ENCODE measurements at regions not wholly inside any gene's neighbourhood (a gene's known extent, or its start where the extent isn't known, plus 50 kb on each side); places are given as distances from the start of the nearest gene placed in this dataset.

DNA sequence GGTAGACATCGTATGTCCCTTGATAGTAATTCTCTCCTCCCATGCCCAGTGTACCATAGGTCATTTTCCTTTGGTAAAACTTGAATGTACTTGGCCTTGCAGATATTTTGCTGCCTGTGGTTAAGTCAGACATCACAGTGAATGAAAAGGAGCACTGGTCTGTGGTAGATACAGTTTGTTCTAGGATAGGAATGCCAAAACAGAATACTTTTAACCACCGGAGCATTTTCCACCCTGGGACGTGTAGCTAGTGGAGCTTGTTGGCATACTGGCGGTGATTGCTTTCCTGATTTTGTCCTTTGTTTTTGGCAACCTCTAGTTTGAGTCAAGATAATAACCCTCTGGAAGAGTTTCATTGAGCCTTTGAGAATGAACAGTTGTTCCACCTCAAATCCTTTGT lies 92.0 kb upstream of the BMPER start:
- DNase-seq (ENCODE audit: low read depth) = peak; percentile 22

DNA sequence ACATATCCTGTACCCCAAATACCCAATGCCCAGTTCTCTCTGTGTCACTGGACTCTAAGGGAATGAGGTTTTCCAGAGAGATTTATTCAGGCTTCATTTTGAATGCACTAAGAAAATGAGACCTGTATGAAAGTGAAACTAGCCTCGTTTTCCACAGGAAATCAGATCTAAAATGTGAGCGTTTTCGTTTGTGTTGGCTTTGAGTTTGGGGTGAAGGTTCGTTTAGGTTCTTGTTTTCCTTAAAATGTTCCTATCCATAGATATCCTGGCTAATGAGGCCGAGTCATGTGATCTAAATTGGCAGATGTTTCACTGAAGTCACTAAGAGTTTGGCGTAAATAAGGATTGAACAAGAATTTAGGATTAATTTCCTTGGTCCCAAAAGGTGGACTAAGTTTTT lies 90.9 kb upstream of the BMPER start:
- peak; percentile 26 for DNase-seq (ENCODE audit: low read depth)

DNA sequence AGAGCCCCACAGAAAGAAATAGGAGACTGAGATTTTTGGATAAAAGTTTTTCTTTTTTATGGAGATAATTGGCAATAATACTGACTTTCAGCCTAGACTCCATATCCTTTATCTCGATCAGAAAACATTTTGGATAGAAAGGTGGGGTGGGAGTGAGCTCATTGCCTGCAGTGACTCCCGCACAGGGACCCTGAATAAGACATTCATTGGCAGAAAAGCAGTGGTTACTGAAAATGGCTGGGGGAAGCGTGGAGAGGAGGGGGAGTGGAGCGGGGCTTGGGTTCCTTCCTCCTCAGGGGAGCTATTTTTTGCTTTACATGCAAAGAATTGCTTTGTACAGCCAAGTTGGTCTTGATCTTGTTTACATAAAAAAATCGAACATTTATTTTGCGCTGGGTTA lies 90.4 kb upstream of the BMPER start:
- DNase-seq (ENCODE audit: low read depth) = no peak

DNA sequence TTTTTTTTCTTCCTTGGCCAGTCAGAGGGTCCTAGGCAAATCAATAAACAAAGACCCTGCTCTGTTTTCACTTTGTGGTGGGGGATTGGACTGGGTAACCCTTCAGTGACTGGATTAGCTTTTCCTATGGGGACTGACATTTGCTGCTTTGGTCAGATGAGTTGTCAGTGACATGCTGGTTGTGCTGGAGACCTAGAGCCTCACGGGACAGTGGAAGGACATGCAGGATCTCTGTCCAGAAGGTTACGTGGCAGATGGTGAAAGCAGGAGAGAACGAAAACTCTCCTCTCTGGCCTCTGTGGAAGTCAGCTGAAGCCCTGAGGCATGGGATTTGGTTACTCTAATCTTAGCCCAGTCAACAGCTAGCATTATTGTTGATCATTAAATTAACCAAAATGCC lies 90.0 kb upstream of the BMPER start:
- DNase-seq (ENCODE audit: low read depth) = no peak

DNA sequence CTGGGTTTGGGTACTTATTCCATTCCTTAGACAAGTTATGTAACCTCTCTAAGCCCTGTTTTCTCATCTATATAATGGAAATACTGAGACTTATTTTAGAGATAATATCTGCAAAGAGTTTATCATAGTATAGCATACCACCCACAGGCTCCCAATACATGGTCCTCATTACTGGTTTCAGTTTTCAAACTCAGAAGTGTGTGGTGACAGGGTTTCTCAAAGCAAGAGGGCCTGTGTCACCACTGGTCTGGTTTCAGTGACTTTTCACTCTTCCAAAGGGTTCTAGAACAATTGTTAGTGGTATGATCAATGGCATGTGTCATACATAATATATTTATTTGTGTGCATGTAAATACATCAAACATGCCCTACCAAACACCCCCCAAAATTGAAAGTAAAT lies 89.2 kb upstream of the BMPER start:
- DNase-seq (ENCODE audit: low read depth) = no peak

DNA sequence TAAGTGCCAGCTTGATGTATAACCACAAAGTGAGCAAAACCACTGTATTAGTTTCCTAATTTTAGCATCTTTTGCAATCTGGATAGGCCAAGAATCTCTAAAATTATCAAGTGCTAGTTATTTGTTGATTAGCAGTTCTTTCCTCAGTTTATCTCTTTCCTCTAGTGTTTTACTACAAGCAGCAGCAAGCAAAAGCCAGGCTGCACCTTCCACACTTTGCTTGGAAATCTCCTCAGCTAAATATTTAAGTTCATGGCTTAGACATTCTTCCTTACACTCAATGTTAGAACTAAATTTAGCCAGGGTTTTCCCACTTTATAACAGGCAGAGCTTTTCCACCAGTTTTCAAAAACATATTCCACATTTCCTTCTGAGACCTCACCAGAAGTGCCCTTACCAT lies 85.7 kb upstream of the BMPER start:
- DNase-seq (ENCODE audit: low read depth) = no peak

DNA sequence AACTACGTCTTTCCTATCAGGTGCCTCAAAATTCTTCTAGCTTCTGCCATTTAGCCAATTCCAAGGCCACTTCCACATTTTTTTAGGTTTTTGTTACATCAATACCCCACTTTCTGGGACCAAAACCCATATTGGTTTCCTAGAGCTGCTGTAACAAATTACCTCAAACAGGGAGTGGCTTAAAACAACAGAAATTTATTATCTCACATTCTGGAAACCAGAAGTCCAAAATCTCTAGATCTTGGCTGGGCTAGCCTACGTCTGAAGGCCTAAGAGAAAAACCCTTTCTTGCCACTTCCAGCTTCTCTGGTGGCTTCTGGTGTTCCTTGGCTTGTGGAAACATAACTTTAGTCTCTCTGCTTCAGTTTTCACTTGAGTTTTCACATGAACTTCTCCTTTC lies 85.1 kb upstream of the BMPER start:
- no peak for DNase-seq (ENCODE audit: low read depth)

DNA sequence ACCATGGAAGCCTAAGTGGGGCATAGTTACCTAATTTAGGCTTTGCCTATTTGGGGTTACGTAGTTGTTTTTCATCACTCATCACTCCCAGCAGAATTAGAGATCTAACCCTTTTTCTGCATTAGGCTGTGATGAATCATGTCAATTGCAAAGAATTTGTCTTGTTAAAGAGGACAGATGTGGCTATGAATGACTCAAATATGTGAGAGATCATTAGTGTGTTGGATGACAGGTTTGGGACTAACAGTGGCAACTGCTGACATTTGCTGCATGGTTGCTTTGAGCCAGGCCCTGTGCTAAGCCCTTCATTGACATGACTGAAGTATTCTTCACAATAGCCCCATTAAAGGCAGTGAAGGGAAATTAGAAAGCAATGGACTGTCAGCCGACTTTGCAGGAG lies 83.4 kb upstream of the BMPER start:
- DNase-seq (ENCODE audit: low read depth) = no peak

DNA sequence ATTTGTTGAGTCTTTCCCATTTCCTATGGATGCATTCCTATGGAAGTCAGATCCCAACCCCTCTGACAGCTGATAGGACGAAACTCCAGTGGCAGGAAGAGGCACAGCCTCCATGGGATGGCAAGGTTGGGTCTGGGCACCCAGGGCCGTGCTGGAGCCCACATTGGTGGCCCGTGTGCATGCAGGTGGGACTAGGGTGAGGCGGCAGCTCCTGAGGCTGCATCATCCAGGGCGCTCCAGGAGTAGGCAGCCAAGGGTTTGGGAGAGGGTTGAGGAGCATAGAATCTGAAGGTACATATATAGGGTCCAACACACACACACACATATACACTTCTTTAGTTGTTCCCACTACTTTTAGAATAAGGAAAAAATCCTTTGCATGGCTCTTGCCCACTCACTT lies 81.4 kb upstream of the BMPER start:
- no peak for DNase-seq (ENCODE audit: low read depth)

DNA sequence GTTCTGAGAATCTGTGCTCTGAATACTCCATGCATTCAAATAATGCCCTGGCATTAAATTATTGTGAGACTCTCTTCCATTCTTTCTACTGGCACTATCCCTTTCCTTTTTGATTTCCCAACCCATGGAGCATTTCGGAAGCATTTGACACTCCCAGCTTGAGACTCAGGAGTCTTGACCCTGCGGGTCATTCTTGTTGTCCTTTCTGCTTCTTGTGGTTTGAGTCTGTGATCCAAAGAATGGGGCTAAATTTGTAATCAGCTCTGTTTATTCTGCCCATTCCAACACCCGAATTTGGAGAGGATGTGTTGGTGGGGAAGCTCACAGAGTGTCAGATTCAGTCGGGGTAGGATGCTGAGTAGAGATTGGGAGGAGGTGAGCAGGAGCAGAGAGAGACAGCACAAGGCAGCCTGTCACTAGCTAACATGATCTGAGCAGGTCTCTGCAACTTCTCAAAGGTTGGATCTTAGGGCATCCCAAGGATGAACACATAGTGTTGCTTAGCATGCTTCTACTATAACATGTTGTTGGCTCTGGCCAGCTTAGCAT lies 80.4 kb upstream of the BMPER start:
- no peak for DNase-seq (ENCODE audit: low read depth)

DNA sequence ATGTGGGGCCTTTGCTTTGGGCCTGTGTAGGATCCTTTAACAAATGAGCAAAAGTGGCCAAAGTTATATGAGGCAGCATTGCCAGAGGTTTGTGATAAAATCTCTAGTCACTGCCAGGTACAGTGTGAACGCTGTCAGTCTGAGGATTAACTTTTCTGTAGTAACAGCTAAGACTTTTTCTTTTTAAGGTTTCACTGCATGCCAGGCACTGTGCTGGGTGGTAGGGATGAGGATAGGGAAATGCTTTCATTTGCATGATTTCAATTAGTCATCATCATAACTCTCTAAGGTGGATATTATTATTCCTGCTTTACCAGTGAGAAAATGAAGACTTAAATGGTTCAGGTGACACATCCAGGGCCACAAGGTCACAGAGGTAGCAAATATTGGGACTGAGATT lies 79.7 kb upstream of the BMPER start:
- DNase-seq (ENCODE audit: low read depth) = no peak

DNA sequence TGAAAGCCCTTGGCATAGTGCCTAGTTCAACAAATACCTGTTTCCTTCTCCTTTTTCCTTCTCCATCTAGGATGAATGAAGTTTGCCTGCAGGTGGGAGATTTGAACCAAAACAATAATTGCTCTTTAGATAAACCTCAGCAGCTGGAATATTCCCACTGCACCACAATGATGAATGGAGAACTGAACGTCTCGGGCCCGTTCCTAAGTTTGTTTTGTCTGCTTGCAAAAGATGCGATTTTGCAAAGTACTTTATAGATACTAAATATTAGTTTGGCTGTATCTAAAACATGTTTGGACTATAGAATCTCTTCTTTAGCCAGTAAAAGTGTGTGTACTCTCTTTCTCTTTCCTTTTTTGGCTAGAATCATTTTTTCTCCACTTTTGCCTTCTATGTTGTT lies 75.8 kb upstream of the BMPER start:
- no peak for DNase-seq (ENCODE audit: low read depth)

DNA sequence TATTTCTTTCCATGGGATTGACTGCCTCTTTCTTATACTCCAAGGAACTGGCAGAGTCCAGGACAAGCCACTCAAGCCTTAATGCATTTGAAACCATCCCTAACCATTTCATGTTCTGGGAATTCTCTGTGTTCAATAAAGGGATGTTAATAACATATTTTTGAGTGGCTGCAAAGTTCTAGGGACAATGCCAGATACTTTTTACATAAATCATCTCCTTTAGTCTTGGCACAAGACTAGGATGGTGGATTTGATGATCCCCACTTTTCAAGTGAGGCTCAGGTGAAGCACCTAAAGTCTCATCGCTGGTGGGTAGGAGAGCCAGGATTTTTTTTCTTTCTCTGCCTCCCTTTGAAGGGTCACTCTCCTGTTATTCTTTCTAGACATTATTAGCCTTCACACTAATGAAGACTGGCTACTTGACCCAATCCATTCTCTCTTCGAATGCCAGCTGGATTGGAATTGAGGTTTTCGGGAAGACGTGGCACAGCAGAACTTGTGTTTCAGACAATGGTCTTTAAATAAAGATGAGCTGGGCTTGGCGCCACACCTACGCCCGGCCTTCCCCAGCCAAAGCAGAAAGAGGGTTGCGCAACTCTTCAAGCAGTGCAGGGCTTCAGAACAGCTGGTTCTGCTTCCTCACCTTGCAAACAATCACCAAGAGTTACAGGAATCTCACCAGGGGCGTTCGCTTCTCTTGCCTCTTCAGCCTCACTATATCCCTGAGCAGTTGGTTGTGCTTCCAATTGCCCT lies 73.8 kb upstream of the BMPER start:
- DNase-seq (ENCODE audit: low read depth) = peak; percentile 41

DNA sequence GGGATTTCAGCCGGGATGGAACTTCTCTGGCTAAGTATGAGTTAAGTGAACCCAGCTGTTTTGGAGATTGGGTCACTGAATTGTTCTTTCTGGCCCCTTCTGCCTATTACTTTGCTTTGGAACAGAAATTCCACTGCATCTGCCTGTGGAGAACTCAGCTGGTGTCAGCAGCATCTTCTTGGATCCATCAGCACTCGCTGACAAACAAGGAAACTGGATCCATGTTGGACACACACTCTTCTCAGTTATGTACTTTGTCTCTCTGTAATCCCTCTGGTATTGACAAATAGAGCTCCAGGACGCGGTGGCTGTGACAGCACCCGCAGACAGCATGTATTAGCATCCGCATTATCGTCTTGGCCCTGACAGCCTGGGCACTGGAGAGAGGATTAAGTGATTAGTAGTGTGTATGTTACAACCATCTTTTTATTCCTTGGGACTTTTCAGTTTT lies 73.0 kb upstream of the BMPER start:
- DNase-seq (ENCODE audit: low read depth) = no peak

DNA sequence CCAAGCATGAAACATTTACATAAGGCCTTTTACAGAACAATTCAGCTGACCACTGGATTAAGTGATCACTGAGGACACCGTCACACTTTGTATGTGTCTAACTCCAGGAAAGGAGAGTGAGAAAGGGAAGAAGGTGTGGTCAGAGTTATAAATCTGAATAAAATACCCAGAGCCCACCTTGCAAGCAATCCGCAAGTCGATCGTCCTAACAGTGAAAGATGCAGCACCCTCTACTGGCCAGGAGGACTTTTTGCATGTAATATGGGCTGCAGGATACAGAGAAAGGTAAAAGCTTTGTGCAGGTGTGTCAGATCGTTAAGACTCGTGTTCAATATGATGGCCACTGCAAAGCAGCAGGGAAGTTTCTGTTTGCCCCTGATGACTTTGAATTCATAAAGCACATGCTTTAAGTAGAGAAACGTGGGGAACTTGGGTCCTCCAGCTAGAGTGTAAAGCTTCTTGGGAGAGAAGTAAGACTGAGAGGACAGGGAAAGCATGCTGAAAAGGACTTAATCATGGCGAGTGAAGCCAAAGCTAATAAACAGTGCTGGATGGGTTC lies 68.5 kb upstream of the BMPER start:
- no peak for DNase-seq (ENCODE audit: low read depth)

DNA sequence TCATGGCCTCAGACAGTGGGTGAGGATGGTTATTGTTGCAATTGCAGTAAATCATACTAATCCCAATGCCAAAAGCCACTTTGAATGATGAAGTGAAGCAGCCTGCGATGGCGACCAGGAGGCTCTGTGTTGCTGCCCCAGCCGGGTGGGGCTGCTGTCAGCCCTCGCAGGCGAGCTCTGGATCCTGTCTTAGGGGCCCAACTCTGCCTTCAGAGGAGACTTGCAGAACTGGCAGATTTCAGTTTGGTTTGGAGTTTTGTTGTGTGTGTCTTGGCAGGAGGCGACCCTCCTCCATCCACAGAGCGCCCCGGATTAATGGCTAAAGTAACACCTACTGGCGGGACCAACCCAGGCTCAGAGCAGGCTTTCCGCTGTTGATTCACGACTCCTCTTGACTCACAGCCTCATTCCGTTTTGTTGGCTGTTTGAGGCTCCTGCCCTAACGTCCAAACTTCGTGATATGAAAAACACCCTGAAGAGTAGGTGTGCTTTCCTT lies 67.9 kb upstream of the BMPER start:
- DNase-seq (ENCODE audit: low read depth) = no peak

DNA sequence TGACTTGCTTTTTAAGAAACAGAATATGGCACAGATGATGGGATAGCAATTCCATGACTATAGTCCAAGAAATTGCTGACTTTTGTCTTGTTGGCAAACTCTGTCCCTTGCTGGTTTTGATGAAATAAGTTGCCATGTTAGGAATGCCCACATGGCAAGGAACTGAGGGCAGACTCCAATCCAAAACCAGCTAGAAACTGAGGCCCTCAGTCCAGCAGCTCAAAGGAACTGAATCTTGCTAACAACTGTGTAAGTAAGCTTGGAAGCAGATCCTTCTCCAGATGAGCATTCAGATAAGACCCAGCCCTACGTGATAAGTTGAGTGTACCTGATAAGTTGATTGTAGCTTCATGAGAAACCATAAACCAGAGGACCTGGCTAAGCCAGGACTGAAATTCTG lies 64.3 kb upstream of the BMPER start:
- DNase-seq (ENCODE audit: low read depth) = no peak

DNA sequence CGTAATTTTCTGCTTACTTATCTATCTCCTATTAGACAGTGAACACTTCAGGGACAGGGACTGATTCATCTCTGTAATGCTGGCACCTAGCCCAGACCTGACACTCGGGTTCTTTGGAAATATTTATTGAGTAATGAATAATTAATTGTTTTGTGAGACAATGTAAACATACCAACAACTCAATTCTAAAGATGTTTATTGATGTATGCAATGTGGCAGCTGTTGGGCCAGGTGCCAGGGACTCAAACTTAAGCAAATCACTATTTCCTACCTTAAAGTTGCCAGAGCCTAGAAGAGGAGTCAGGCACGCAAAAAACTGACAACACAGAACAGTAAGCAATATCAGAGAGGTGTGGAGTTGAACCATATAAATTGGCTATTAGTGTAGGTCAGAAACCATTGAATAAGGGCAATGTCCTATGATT lies 63.6 kb upstream of the BMPER start:
- peak; percentile 33 for DNase-seq (ENCODE audit: low read depth)

DNA sequence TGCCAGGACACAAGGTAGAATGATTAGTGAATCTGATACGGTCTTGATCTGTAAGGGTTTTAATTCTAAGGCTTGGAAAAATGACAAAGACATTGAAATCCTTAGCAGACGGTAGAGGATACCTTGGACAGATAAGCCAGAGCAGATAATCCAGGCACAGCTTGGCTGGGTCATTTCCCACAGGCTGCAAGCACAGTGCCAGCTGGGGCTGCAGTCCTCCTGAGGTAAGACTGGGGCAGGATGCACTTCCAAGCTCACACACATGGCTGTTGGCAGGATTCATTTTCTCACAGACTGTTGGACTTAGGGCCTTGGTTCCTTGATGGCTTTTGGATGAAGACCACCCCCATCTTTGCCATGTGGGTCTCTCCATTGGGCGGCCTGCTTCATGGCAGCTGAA lies 63.2 kb upstream of the BMPER start:
- no peak for DNase-seq (ENCODE audit: low read depth)

DNA sequence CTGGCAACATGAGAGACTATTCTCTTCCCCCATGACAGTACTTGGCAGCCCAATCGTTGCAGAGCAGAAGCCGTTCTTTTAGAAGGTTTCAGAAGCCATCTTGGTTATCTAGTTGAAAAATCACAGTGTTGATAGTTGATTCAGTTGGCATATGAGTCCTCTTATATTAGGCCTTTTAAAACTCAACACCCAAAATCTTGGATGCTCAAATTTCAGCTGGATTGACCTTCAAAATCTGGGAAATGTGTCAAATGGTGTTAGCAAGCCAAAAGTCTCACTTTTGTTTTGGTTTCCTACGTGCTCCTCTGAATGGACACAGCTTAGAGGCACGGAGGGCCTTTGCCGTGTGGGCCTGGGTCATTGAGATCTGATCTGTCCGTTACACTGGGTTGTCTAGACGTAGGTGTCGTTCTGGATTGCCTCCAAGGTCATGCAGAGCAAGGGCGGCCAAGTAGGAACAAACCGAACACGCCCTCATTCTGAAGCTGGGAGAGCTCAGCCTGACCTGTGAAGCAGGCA lies 59.3 kb upstream of the BMPER start:
- peak; percentile 10 for DNase-seq (ENCODE audit: low read depth)

DNA sequence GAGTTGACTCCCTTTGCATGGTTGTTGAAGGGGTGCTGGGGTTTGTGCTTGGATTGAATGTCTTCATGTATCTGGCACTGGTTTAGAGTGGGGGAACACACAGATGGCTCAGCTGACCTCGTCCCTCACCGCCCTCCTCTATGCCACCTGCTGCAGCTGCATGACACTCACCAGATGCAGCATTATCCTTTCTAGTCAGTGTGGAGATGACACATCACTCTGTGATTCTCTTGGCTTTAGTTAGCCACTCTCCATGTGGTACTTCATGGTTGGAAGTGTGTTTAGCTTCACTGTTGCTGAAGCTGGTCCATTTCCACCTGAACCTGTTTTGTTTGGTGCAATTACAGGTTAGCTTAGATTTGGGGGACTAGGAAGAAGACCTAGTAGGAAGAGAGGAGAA lies 56.3 kb upstream of the BMPER start:
- DNase-seq (ENCODE audit: low read depth) = peak; percentile 12

DNA sequence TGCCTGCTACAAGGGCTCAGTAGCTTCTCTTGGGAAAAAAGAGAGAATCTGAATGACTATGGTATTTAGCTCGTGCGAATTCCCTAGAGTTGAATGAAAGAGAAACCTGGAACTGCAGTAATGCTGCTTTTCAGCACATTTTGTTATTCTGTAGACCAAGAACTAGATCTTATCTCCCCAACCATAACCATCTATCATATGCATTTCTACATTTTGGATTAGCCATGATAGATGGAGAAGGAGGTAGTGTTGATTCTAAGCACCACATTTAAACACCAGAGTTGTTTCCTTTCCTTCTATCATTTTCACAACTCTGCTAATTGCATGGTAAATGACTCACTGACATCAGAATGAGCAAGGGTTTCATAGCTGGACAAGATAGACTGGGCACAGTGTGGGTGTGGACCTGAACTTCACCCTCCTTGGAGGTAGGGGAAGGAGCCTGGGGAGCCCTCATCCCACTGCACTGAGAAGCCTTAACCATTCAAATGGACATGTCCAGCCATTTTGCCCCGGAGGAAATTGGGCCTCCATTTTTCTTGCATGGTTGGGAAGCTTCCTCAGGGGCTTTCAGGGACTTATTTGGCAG lies 55.3 kb upstream of the BMPER start:
- no peak for DNase-seq (ENCODE audit: low read depth)

DNA sequence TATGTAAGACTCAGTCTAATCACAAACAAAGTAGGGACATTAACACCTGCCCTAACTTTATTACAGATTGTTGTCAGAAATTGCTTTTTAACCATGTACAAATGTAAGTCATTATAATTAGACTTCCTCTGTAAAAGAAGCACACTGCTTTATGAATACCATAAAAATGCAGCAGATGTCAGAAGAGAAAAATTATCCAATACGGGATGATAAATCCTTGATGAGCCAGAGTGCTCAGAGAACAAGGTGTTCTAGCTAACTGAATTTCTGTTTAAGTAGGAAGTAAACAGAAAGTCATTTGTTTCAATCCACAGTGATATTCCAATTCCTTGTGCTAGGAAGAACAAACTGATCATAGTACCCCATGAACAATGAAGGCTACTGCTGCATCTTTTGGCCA lies 54.6 kb upstream of the BMPER start:
- DNase-seq (ENCODE audit: low read depth) = no peak

Data from iris pigment epithelial cell (primary cell).